Activated B cell treated with CpG ODN at 0.5 μM for 24 hours (primary cell): ENCODE measurements at regions not wholly inside any gene's neighbourhood (a gene's known extent, or its start where the extent isn't known, plus 50 kb on each side); places are given as distances from the start of the nearest gene placed in this dataset.

ENCODE experiments used
- ATAC-seq: fragments of 200-7000 bp; cut with Tn5 transposase; one replicate; pipeline ENCODE4 v1.10.0; 2021; ENCODE audit warnings: low read depth, mild to moderate bottlenecking, moderate library complexity
- CTCF ChIA-PET: fragments of 350-600 bp; sonication (Branson Sonifier 250); formaldehyde crosslinking; loops from one replicate; lab custom pipeline; 2021; ENCODE audit warnings: antibody characterized with exemption; lab: Charles Lee
- POLR2A ChIA-PET: fragments of 350-600 bp; sonication (Branson Sonifier 250); formaldehyde crosslinking; loops from one replicate; lab custom pipeline; 2021; ENCODE audit warnings: antibody characterized with exemption; lab: Charles Lee
- DNase-seq: peaks from one replicate; pipeline ENCODE4 v3.0.0; 2022
- H3K27ac Mint-ChIP-seq: one replicate; pipeline ENCODE4 v1.8.0; 2020; ENCODE audit warnings: mixed read lengths
- H3K27me3 Mint-ChIP-seq: one replicate; pipeline ENCODE4 v1.8.0; 2021; ENCODE audit warnings: mixed read lengths
- H3K36me3 Mint-ChIP-seq: one replicate; pipeline ENCODE4 v1.8.0; 2021; ENCODE audit warnings: low read depth, mixed read lengths
- H3K4me1 Mint-ChIP-seq: one replicate; pipeline ENCODE4 v1.8.0; 2021; ENCODE audit warnings: mixed read lengths
- H3K4me3 Mint-ChIP-seq: one replicate; pipeline ENCODE4 v1.8.0; 2020; ENCODE audit warnings: mild to moderate bottlenecking, mixed read lengths
- H3K9me3 Mint-ChIP-seq: one replicate; pipeline ENCODE4 v1.8.0; 2020; ENCODE audit warnings: mixed read lengths
- intact Hi-C: fragments of 100-400 bp; cut with micrococcal nuclease; formaldehyde crosslinking; loops from one replicate; pipeline ENCODE4 v1.15.1; 2024
- TF ChIP-seq, protein P1 (sequence below): fragments of 200-600 bp; IDR thresholded peaks from one replicate; pipeline ENCODE4 v1.8.0; 2022; ENCODE audit warnings: antibody characterized with exemption, mild to moderate bottlenecking

- H3K27me3 Mint-ChIP-seq, result no peaks in the 10 kb centered on the region
- POLR2A ChIA-PET, result no interaction called here
- H3K9me3 Mint-ChIP-seq, result no peaks in the 10 kb centered on the region
- H3K4me3 Mint-ChIP-seq, result no peak overlapping the region
- TF ChIP-seq, protein P1, sequence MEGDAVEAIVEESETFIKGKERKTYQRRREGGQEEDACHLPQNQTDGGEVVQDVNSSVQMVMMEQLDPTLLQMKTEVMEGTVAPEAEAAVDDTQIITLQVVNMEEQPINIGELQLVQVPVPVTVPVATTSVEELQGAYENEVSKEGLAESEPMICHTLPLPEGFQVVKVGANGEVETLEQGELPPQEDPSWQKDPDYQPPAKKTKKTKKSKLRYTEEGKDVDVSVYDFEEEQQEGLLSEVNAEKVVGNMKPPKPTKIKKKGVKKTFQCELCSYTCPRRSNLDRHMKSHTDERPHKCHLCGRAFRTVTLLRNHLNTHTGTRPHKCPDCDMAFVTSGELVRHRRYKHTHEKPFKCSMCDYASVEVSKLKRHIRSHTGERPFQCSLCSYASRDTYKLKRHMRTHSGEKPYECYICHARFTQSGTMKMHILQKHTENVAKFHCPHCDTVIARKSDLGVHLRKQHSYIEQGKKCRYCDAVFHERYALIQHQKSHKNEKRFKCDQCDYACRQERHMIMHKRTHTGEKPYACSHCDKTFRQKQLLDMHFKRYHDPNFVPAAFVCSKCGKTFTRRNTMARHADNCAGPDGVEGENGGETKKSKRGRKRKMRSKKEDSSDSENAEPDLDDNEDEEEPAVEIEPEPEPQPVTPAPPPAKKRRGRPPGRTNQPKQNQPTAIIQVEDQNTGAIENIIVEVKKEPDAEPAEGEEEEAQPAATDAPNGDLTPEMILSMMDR, result no peak
- CTCF ChIA-PET, result no interaction called here
- no peak overlapping the region for H3K27ac Mint-ChIP-seq
- intact Hi-C loops, result loop anchor here (10.0 kb wide), 2 partner anchors 228 to 348 kb away; no protein-coding TSS in a partner anchor
- no peak for ATAC-seq
- DNase-seq, result no peak
- H3K4me1 Mint-ChIP-seq, result peaks cover 13% of the 10 kb centered on the region
- H3K36me3 Mint-ChIP-seq, result no peaks in the 10 kb centered on the region
These were observed 62.6 kb upstream of the CLNK start for GRCh38 chr4:10747186-10747585.

DNA sequence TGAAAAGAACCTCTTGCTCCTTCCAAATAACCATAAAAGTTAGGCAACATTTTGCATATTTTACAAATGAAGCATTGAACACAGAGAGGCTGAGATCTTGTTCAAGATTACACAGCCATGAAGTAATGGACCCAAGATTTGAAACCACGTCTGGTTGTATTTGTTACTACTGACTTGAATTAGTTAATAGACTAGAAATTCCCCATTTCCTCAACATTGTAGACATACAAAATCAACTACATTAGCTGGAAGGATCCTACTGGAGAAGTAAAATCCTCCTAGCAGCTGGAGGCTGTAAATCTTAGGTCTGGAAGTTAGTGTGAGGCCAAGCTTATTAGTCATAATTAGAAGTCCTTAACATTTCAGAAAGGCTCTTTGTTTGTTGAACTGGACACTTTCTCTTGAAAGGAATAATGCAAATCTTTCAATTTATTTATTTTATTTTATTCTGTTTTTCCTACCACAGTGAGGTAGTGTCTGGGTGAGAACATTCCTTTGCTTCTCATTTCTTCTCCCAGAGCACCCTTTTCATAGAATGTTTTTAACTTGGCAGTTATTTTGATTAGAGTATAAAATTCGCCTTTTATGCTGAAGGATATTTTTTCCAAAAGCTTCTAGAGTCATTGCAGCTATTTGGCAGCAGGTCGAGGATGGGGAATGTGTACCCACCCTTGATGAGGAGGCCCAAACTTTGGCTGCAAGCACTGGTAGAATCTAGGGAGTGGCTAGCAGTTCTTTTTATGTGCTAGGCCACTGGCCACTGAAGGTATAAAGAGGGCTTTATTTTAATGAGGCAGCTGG, 62.0 kb upstream of the CLNK start:
- H3K27me3 Mint-ChIP-seq, result no peaks in the 10 kb centered on the region
- H3K9me3 Mint-ChIP-seq, result no peaks in the 10 kb centered on the region
- CTCF ChIA-PET, result no interaction called here
- TF ChIP-seq, protein P1, result no peak
- H3K36me3 Mint-ChIP-seq, result no peaks in the 10 kb centered on the region
- peaks cover 13% of the 10 kb centered on the region for H3K4me1 Mint-ChIP-seq
- POLR2A ChIA-PET, result no interaction called here
- intact Hi-C loops, result loop anchor here (10.0 kb wide), 2 partner anchors 228 to 348 kb away; no protein-coding TSS in a partner anchor
- no peak overlapping the region for H3K4me3 Mint-ChIP-seq
- ATAC-seq, result no peak
- no peak overlapping the region for H3K27ac Mint-ChIP-seq
- DNase-seq, result no peak

DNA sequence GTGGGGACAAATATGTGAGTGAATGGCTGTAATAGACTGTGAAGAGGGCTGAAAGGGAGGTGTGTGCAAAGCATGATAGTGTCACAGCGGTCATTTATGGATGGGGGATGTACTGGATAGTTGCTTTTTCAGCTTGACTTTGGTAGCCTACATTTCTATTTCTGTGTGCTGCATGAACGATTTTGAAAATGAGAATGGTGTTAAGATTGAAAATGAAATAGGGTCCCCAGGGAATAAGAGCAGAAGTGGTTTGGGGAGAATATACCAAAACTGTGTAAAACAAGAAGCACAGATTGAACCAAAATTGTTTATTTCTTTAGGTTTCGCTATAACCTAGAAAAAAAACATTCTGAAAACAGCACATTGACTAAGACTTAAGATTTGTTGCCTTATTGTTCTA, 58.8 kb upstream of the CLNK start:
- no peak overlapping the region for H3K4me3 Mint-ChIP-seq
- intact Hi-C loops, result loop anchor here (1.0 to 10.0 kb wide), 5 partner anchors 11 to 351 kb away; no protein-coding TSS in a partner anchor
- CTCF ChIA-PET, result no interaction called here
- no peaks in the 10 kb centered on the region for H3K36me3 Mint-ChIP-seq
- TF ChIP-seq, protein P1, result no peak
- no peak overlapping the region for H3K27ac Mint-ChIP-seq
- POLR2A ChIA-PET, result interaction anchor here (0.6 kb wide), 1 partner anchor 726 kb away, joined by 3 read pairs; no protein-coding TSS in a partner anchor
- no peaks in the 10 kb centered on the region for H3K9me3 Mint-ChIP-seq
- peaks cover 18% of the 10 kb centered on the region for H3K4me1 Mint-ChIP-seq
- peak; percentile 83 for ATAC-seq
- DNase-seq, result no peak
- no peaks in the 10 kb centered on the region for H3K27me3 Mint-ChIP-seq

DNA sequence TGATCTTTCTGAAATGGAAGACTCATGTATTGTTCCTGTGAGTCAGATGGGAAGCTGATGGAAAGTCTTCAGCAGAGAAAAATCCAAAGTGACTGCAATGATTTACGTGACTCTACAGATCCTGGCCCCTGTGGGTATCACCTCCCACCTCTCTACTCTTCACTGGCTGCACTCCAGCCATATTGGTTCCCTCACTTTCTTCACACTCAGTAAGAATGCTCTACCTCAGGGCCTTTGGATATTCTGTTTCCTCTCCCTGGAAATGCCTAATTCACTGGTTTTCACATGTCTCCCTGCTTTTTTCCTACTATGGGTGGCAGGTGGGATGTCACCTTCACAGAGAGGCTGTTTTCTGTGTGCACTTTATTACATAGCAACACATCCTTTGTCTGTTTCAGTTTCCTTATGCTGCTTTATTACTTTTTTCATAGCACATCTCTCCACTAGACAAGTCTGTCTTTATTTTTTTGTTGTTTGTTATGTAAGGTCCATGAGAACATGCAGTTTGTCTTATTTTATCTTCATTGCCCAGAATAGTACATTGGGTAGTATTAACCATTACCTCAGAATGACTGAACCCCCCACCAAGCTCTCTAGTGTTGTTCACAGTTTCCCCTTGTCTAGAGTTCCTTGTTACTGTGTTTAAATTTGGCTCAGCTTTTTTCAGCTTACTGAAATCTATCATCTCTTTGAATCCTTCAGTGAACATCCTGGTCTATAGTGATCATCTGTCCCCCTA, 57.6 kb upstream of the CLNK start:
- no peak overlapping the region for H3K27ac Mint-ChIP-seq
- intact Hi-C loops, result loop anchor here (2.0 to 10.0 kb wide), 4 partner anchors 19 to 353 kb away; no protein-coding TSS in a partner anchor
- H3K27me3 Mint-ChIP-seq, result no peaks in the 10 kb centered on the region
- H3K4me1 Mint-ChIP-seq, result peaks cover 16% of the 10 kb centered on the region
- H3K36me3 Mint-ChIP-seq, result no peaks in the 10 kb centered on the region
- no peaks in the 10 kb centered on the region for H3K9me3 Mint-ChIP-seq
- DNase-seq (no peak), ATAC-seq (no peak)
- ChIA-PET CTCF (no interaction called here), POLR2A (interaction anchor here (1.3 kb wide), 1 partner anchor 9 kb away, joined by 3 read pairs; no protein-coding TSS in a partner anchor)
- H3K4me3 Mint-ChIP-seq, result no peak overlapping the region
- TF ChIP-seq, protein P1, result no peak
